NCI-H2029 (cell line): ENCODE measurements at regions not wholly inside any gene's neighbourhood (a gene's known extent, or its start where the extent isn't known, plus 50 kb on each side); places are given as distances from the start of the nearest gene placed in this dataset.

ENCODE experiments used
- DNase-seq: peaks from one replicate; lab custom pipeline; 2025; lab: John Stamatoyannopoulos, UW

GRCh38 chr10:4196771-4197390 is 411.9 kb upstream of the KLF6 start:
- no peak for DNase-seq

- DNase-seq = no peak
Measured at GRCh38 chr10:4196183-4196582, 411.2 kb upstream of the KLF6 start.

GRCh38 chr10:4195213-4195612 is 410.2 kb upstream of the KLF6 start:
- no peak for DNase-seq

- DNase-seq = no peak
Measured at GRCh38 chr10:4194231-4194630, 409.2 kb upstream of the KLF6 start.

- no peak for DNase-seq
Measured at GRCh38 chr10:4191894-4192293, 406.9 kb upstream of the KLF6 start.

GRCh38 chr10:4191354-4191753 is 406.3 kb upstream of the KLF6 start:
- no peak for DNase-seq

- DNase-seq = no peak
Measured at GRCh38 chr10:4190876-4191275, 405.9 kb upstream of the KLF6 start.

GRCh38 chr10:4189281-4189680 is 404.3 kb upstream of the KLF6 start:
- DNase-seq = no peak

GRCh38 chr10:4188406-4188805 is 403.4 kb upstream of the KLF6 start:
- no peak for DNase-seq

- no peak for DNase-seq
Measured at GRCh38 chr10:4186849-4187540, 402.0 kb upstream of the KLF6 start.

GRCh38 chr10:4183761-4184261 is 398.8 kb upstream of the KLF6 start:
- DNase-seq = no peak

GRCh38 chr10:4181621-4182049 is 396.6 kb upstream of the KLF6 start:
- no peak for DNase-seq

GRCh38 chr10:4181081-4181480 is 396.1 kb upstream of the KLF6 start:
- no peak for DNase-seq

GRCh38 chr10:4177791-4178190 is 392.8 kb upstream of the KLF6 start:
- DNase-seq = no peak

GRCh38 chr10:4176500-4177281 is 391.7 kb upstream of the KLF6 start:
- DNase-seq = no peak

- DNase-seq = no peak
Measured at GRCh38 chr10:4174197-4174596, 389.2 kb upstream of the KLF6 start.

GRCh38 chr10:4170633-4171314 is 385.8 kb upstream of the KLF6 start:
- no peak for DNase-seq

GRCh38 chr10:4170181-4170580 is 385.2 kb upstream of the KLF6 start:
- DNase-seq = no peak

- DNase-seq = no peak
Measured at GRCh38 chr10:4169448-4169847, 384.4 kb upstream of the KLF6 start.

- DNase-seq = no peak
Measured at GRCh38 chr10:4167216-4167615, 382.2 kb upstream of the KLF6 start.

- no peak for DNase-seq
Measured at GRCh38 chr10:4162571-4163286, 377.7 kb upstream of the KLF6 start.

GRCh38 chr10:4159173-4159572 is 374.2 kb upstream of the KLF6 start:
- no peak for DNase-seq
